ENCODE measurements at regions not wholly inside any gene's neighbourhood (a gene's known extent, or its start where the extent isn't known, plus 50 kb on each side); places are given as distances from the start of the nearest gene placed in this dataset.

DNA sequence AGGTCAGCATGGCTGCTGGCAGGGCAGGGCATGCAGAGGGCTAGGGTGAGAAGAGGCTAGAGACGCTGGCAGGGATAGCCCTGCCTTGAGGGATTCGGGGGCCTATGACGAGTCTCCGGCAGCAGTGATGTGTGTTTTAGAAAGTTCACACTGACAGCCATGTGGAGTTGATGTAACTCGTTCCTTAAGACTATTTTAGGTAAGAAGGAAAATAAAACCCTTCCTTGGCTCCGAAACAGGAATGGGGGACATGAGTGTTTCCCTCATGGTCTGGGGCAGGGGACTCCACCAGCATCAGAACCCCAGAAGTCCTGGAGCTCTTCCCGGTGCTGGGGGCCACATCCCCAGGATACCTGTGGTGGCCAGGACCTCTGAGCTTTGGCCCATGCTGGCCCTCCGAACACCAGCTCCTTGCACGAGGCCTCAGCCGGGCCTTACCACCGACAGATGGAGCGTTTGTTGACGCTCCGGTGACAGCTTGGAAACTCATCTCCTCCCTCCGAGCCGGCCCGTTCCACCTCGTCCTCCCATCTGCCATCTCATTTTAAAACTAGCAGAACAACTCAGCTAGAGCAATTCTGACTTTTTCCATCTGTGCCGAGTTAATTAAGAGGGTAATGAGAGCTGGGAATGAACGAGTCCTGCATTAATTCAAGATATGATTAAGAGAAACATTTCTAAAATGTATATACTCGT, 337.7 kb downstream of the CDK5RAP2 start:
- DNase-seq (ENCODE audit: insufficient read length, low spot score) (no peak), FAIRE-seq (no peak)
- no peak for TF ChIP-seq TAF1 (IDR thresholded peaks at IDR 0.05; ENCODE audit: low read depth, low read length)
- TF ChIP-seq POU2F2 (IDR thresholded peaks at IDR 0.05; ENCODE audit: low read depth, low read length), result no peak

DNA sequence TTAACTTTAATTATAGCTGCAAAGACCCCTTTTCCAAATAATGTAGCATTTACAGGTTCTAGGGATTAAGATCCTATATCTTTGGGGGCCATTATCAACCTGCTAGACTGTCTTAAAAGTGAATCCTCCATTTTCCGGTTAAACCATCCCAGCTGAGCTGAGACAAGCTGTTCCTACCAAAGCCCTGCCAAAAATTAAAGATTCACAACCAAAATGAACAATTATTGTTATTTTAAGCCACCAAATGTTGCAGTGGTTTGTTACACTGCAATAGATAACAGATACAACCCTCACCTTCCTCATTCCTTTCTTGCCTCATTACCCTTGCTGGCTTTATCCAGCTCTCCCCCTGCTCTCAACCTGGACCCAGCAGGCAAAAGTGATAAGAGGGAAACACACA, 343.4 kb downstream of the CDK5RAP2 start:
- TF ChIP-seq SPI1 (IDR thresholded peaks at IDR 0.05; ENCODE audit: low read depth, low read length), result no peak
- TF ChIP-seq POLR2A (IDR thresholded peaks at IDR 0.05; ENCODE audit: low read depth, low read length), result no peak
- no peak for TF ChIP-seq TAF1 (IDR thresholded peaks at IDR 0.05; ENCODE audit: low read depth, low read length)
- TF ChIP-seq POLR2AphosphoS5 (IDR thresholded peaks at IDR 0.05; ENCODE audit: low read depth, low read length), result no peak
- TF ChIP-seq POU2F2 (IDR thresholded peaks at IDR 0.05; ENCODE audit: low read depth, low read length), result no peak
- TF ChIP-seq PAX5 (IDR thresholded peaks at IDR 0.05; ENCODE audit: insufficient read depth, low read length, severe bottlenecking), result no peak
- DNase-seq (ENCODE audit: insufficient read length, low spot score), result no peak
- no peak for FAIRE-seq

DNA sequence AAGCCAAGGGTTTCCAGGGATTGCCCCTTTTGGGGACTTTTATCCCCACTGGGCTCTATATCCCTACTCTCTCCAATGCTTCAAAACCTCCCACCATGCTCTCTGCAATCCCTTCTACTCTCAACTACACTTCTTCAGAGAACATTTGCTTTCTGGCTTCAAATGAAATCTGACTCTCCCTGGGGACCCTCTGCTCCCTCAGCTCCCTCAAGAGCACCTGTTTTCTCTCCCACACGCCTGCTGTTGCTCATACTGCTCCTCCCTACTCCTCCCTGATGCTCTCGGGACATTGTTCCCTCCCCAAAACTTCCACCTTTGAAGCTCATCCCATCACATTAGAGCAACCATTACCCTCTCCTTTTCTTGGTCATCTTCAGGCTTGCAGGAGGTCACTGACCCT, 344.9 kb downstream of the CDK5RAP2 start:
- FAIRE-seq (no peak), DNase-seq (ENCODE audit: insufficient read length, low spot score) (no peak)
- TF ChIP-seq PAX5 (IDR thresholded peaks at IDR 0.05; ENCODE audit: insufficient read depth, low read length, severe bottlenecking) (no peak), SPI1 (IDR thresholded peaks at IDR 0.05; ENCODE audit: low read depth, low read length) (no peak), POLR2AphosphoS5 (IDR thresholded peaks at IDR 0.05; ENCODE audit: low read depth, low read length) (no peak), POLR2A (IDR thresholded peaks at IDR 0.05; ENCODE audit: low read depth, low read length) (no peak), TAF1 (IDR thresholded peaks at IDR 0.05; ENCODE audit: low read depth, low read length) (no peak), POU2F2 (IDR thresholded peaks at IDR 0.05; ENCODE audit: low read depth, low read length) (no peak)

DNA sequence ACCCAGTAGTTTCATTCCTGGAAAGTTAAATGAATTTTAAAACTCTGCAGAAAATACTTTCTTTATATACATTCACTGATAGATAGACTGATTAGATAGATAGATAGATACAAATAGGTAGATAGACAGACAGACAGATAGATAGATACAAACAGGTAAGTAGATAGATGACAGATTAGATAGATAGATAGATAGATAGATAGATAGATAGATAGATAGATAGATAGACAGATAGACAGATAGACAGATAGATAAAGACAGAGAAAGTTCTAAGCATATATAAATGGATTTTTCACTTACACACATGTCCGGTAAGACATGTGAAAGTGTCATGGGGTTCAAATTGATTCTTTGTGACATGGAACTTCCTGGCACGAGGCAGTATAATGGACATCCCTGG, 349.7 kb downstream of the CDK5RAP2 start:
- FAIRE-seq (no peak), DNase-seq (ENCODE audit: insufficient read length, low spot score) (no peak)
- TF ChIP-seq TAF1 (IDR thresholded peaks at IDR 0.05; ENCODE audit: low read depth, low read length), result no peak
- TF ChIP-seq POLR2AphosphoS5 (IDR thresholded peaks at IDR 0.05; ENCODE audit: low read depth, low read length), result no peak
- no peak for TF ChIP-seq POU2F2 (IDR thresholded peaks at IDR 0.05; ENCODE audit: low read depth, low read length)
- no peak for TF ChIP-seq POLR2A (IDR thresholded peaks at IDR 0.05; ENCODE audit: low read depth, low read length)
- TF ChIP-seq PAX5 (IDR thresholded peaks at IDR 0.05; ENCODE audit: insufficient read depth, low read length, severe bottlenecking), result no peak
- no peak for TF ChIP-seq SPI1 (IDR thresholded peaks at IDR 0.05; ENCODE audit: low read depth, low read length)

DNA sequence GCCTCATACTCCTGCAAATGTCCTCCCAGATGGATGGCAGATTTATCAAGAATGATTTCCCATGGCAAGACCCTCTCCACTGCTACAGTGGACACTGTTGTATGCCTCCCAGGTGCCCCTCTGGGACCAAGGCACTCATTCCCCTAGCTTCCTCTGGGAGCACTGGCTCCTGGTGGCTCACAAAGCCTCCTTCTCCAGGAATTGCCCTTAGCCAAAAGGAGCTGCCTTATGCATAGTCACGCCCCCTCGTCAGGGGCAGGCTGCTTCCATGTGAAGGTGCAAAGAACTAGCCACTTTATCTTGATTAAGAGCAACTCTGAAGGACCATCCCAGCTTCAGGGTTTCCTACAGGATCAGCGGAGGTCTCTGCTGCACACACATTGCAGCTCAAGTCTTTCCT, 358.1 kb downstream of the CDK5RAP2 start:
- FAIRE-seq, result no peak
- TF ChIP-seq POLR2A (IDR thresholded peaks at IDR 0.05; ENCODE audit: low read depth, low read length) (no peak), TAF1 (IDR thresholded peaks at IDR 0.05; ENCODE audit: low read depth, low read length) (no peak), POU2F2 (IDR thresholded peaks at IDR 0.05; ENCODE audit: low read depth, low read length) (no peak), POLR2AphosphoS5 (IDR thresholded peaks at IDR 0.05; ENCODE audit: low read depth, low read length) (no peak), SPI1 (IDR thresholded peaks at IDR 0.05; ENCODE audit: low read depth, low read length) (no peak), PAX5 (IDR thresholded peaks at IDR 0.05; ENCODE audit: insufficient read depth, low read length, severe bottlenecking) (no peak)
- no peak for DNase-seq (ENCODE audit: insufficient read length, low spot score)

DNA sequence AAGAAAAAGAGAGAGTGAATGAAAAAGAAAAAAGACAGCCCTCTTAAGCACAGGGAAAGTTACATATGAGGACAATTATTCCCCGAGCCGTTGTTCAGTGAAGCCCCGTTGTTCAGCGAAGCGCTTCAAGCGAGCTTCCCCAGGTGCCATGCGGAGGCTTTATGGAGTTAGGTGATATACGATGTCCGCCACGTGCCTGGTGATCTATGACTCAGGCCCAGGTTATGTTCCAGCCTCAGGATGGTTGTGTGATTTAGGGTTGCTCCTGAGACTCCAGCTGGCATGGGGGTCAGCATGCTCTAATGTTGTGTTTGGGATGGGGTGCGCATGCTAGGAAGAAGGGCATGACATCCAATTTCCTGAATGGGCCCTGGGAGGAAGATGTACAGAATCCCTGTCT, 365.6 kb downstream of the CDK5RAP2 start:
- TF ChIP-seq TAF1 (IDR thresholded peaks at IDR 0.05; ENCODE audit: low read depth, low read length), result no peak
- TF ChIP-seq POU2F2 (IDR thresholded peaks at IDR 0.05; ENCODE audit: low read depth, low read length), result no peak
- TF ChIP-seq PAX5 (IDR thresholded peaks at IDR 0.05; ENCODE audit: insufficient read depth, low read length, severe bottlenecking), result no peak
- no peak for TF ChIP-seq SPI1 (IDR thresholded peaks at IDR 0.05; ENCODE audit: low read depth, low read length)
- TF ChIP-seq POLR2AphosphoS5 (IDR thresholded peaks at IDR 0.05; ENCODE audit: low read depth, low read length), result no peak
- TF ChIP-seq POLR2A (IDR thresholded peaks at IDR 0.05; ENCODE audit: low read depth, low read length), result no peak
- FAIRE-seq (no peak), DNase-seq (ENCODE audit: insufficient read length, low spot score) (no peak)

DNA sequence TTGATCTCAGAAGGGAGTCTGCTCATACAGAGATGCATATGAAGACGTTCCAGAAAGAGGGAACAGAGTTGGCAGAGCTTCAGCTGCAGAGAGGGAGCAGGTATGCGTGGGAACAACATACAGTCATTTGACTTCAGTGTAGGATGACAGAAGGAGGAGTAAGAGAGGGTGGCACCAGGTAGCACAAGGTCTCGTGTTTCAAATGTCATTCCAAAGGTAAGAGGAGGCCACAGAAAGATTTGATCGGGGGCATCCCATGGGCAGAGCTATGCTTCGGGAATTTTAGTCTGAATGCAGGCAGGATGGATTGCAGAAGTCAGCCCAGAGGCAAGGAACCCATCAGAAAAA, 367.1 kb downstream of the CDK5RAP2 start:
- DNase-seq (ENCODE audit: insufficient read length, low spot score) (no peak), FAIRE-seq (no peak)
- TF ChIP-seq TAF1 (IDR thresholded peaks at IDR 0.05; ENCODE audit: low read depth, low read length), result no peak
- no peak for TF ChIP-seq POU2F2 (IDR thresholded peaks at IDR 0.05; ENCODE audit: low read depth, low read length)
- no peak for TF ChIP-seq PAX5 (IDR thresholded peaks at IDR 0.05; ENCODE audit: insufficient read depth, low read length, severe bottlenecking)
- no peak for TF ChIP-seq SPI1 (IDR thresholded peaks at IDR 0.05; ENCODE audit: low read depth, low read length)

DNA sequence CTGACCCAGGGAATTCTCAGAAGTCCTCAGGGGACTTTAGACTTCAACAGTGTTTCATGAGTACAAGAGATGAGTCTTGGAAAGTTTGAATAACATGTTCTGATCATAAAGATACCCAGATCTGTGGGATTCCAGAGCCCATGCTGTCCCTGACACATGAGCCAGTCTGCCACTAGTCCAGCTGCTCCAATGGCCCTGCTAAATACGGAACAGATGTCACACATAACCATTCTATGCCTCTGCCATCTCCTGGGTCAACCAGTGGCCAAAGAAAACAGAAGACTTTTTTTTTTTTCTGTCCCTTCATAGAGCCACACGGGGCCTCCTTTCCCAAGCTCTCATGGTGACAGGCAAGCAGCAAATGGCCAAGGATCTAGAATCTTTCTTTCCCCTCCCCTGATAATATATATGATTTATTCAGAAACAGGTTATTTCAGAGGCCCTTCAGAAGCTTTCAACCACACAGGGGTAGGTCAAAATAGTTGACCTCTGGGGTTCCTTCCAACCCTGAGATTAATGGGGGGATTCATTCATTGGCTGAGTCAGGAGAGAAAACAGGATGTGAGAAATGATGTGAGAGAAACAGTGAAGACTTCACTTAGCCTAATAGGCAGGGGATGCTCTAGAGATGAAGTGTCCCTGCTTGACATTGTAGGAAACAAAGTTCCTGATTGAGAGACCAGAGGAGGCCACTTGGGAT, 367.7 kb downstream of the CDK5RAP2 start:
- TF ChIP-seq PAX5 (IDR thresholded peaks at IDR 0.05; ENCODE audit: insufficient read depth, low read length, severe bottlenecking), result no peak
- no peak for TF ChIP-seq TAF1 (IDR thresholded peaks at IDR 0.05; ENCODE audit: low read depth, low read length)
- TF ChIP-seq SPI1 (IDR thresholded peaks at IDR 0.05; ENCODE audit: low read depth, low read length), result peak; percentile 81
- TF ChIP-seq POLR2AphosphoS5 (IDR thresholded peaks at IDR 0.05; ENCODE audit: low read depth, low read length), result no peak
- TF ChIP-seq POLR2A (IDR thresholded peaks at IDR 0.05; ENCODE audit: low read depth, low read length), result no peak
- TF ChIP-seq POU2F2 (IDR thresholded peaks at IDR 0.05; ENCODE audit: low read depth, low read length), result no peak
- DNase-seq (ENCODE audit: insufficient read length, low spot score) (no peak), FAIRE-seq (no peak)

DNA sequence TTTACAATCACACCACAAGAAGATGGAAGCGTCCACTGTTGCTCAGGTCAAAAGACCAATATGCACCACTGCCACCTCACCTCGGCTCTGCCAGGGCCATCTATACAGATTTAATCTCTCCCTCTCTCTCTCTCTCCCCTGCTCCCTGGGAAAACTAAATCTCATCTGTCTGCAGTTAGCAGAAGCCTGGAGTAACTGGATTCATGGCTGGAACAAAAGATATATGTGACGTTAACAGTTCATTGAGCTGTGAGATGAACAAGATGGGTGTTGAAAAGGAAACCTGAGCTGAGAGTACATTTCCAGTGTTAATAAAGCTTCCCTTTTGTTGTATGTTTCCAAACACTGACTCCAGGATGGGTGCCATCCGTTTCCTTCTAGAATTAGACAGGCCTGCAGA, 369.7 kb downstream of the CDK5RAP2 start:
- TF ChIP-seq TAF1 (IDR thresholded peaks at IDR 0.05; ENCODE audit: low read depth, low read length), result no peak
- TF ChIP-seq POLR2AphosphoS5 (IDR thresholded peaks at IDR 0.05; ENCODE audit: low read depth, low read length), result no peak
- TF ChIP-seq SPI1 (IDR thresholded peaks at IDR 0.05; ENCODE audit: low read depth, low read length), result no peak
- TF ChIP-seq POU2F2 (IDR thresholded peaks at IDR 0.05; ENCODE audit: low read depth, low read length), result no peak
- TF ChIP-seq POLR2A (IDR thresholded peaks at IDR 0.05; ENCODE audit: low read depth, low read length), result no peak
- TF ChIP-seq PAX5 (IDR thresholded peaks at IDR 0.05; ENCODE audit: insufficient read depth, low read length, severe bottlenecking), result no peak
- DNase-seq (ENCODE audit: insufficient read length, low spot score), result no peak
- no peak for FAIRE-seq

All from GM12891 (cell line).